Neural crest cell (in vitro differentiated cells): ENCODE measurements at regions not wholly inside any gene's neighbourhood (a gene's known extent, or its start where the extent isn't known, plus 50 kb on each side); places are given as distances from the start of the nearest gene placed in this dataset.

Experiments
- DNase-seq: peaks from one replicate; pipeline ENCODE4 v3.0.0; 2021; ENCODE audit warnings: low read depth, mixed read lengths, low spot score
- H3K27ac Mint-ChIP-seq: one replicate; pipeline ENCODE4 v1.8.0; 2021; ENCODE audit warnings: mild to moderate bottlenecking, mixed read lengths; ENCODE audit not compliant: unreplicated experiment
- H3K27me3 Mint-ChIP-seq: 2 replicates; pipeline ENCODE4 v1.8.0; 2021; ENCODE audit warnings: low read depth, mild to moderate bottlenecking, mixed read lengths
- H3K36me3 Mint-ChIP-seq: 2 replicates; pipeline ENCODE4 v1.8.0; 2021; ENCODE audit warnings: low read depth, mild to moderate bottlenecking, mixed read lengths
- H3K4me1 Mint-ChIP-seq: 2 replicates; pipeline ENCODE4 v1.8.0; 2021; ENCODE audit warnings: mixed read lengths
- H3K4me3 Mint-ChIP-seq: one replicate; pipeline ENCODE4 v1.8.0; 2021; ENCODE audit warnings: mild to moderate bottlenecking, mixed read lengths
- H3K9me3 Mint-ChIP-seq: 2 replicates; pipeline ENCODE4 v1.8.0; 2021; ENCODE audit warnings: mixed read lengths
- TF ChIP-seq, protein P1 (sequence below): fragments of 200-600 bp; sonication (generic); conservative IDR thresholded peaks from 2 replicates; pipeline ENCODE4 v1.5.0; 2021; ENCODE audit warnings: antibody characterized with exemption, mild to moderate bottlenecking

DNA sequence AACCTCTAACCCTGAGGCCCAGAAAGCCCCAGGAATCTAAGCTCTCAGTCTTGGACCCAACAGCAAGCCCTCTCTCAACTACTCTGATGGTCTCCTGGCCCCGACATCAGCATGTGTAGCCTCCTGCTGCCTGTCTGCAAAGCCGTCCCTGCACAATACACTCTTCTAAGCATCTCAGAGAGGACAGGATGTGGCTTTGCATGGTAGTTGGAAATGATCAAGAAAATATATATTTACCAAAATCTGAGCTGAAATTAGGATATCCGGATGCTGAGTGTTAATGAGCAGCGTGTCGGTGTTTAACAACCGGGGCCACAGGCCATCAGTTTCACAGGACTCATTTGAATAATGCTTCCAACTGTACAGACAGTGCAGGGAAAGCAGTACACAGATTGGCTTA is 59.1 kb upstream of the SIM2 start:
- H3K27ac Mint-ChIP-seq, result no peak overlapping the region
- no peak overlapping the region for H3K4me3 Mint-ChIP-seq
- peaks cover 3% of the 10 kb centered on the region for H3K36me3 Mint-ChIP-seq
- no peak for DNase-seq
- TF ChIP-seq, protein P1, sequence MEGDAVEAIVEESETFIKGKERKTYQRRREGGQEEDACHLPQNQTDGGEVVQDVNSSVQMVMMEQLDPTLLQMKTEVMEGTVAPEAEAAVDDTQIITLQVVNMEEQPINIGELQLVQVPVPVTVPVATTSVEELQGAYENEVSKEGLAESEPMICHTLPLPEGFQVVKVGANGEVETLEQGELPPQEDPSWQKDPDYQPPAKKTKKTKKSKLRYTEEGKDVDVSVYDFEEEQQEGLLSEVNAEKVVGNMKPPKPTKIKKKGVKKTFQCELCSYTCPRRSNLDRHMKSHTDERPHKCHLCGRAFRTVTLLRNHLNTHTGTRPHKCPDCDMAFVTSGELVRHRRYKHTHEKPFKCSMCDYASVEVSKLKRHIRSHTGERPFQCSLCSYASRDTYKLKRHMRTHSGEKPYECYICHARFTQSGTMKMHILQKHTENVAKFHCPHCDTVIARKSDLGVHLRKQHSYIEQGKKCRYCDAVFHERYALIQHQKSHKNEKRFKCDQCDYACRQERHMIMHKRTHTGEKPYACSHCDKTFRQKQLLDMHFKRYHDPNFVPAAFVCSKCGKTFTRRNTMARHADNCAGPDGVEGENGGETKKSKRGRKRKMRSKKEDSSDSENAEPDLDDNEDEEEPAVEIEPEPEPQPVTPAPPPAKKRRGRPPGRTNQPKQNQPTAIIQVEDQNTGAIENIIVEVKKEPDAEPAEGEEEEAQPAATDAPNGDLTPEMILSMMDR, result no peak
- no peaks in the 10 kb centered on the region for H3K27me3 Mint-ChIP-seq
- H3K4me1 Mint-ChIP-seq, result no peaks in the 10 kb centered on the region
- H3K9me3 Mint-ChIP-seq, result peaks cover 9% of the 10 kb centered on the region

DNA sequence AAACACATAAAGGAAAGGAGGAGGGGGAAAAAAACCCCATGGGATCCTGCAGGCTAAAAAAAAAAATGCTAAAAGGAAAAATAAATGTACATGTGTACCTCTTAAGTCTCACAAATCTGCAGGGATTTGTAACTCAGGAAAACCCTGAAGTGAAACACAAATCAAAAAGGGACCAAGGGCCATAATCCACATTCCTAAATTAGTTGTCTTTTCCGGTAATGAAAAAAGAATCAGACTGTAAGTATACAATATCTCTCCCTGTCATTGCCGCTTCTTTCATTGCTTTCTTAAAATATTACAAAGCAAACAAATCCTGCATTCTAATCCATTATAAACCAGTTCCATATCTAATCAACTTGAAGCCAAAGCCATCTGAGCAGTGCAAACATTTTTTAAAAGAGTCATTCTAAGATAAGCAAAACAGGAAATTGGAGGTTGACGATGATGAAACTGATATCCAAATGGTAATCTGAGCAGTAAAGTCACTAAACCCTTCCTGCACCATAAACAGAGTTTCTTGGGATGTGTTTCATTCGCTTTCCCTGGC is 58.7 kb upstream of the SIM2 start:
- no peaks in the 10 kb centered on the region for H3K27me3 Mint-ChIP-seq
- no peak overlapping the region for H3K4me3 Mint-ChIP-seq
- peaks cover 3% of the 10 kb centered on the region for H3K36me3 Mint-ChIP-seq
- H3K9me3 Mint-ChIP-seq, result peaks cover 9% of the 10 kb centered on the region
- no peak for DNase-seq
- TF ChIP-seq, protein P1, result no peak
- no peak overlapping the region for H3K27ac Mint-ChIP-seq
- no peaks in the 10 kb centered on the region for H3K4me1 Mint-ChIP-seq

DNA sequence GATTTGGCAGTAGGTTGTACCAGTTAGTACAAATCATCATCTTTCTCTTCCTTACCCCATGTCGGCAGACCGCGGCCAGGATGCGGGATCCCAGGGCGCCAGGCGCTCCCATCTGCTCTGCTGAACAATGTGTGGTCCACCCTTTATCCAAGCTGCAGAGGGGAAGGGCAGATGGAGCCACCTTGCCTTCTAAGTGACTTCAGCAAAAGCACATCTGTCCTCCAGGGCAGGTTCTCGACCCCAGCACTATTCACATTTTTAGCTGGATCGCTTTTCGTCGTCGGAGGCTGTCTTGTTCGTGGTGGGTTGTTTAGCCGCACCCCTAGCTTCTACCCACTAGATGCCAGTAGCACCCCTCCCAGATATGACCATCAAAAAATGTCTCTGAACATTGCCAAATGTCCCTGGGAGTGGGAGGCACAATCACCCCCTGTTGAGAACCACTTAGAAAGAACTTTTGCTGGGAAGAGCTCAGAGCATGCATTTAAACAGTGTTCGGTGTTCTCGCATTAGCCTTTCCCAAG is 58.1 kb upstream of the SIM2 start:
- TF ChIP-seq, protein P1, result no peak
- Mint-ChIP-seq H3K36me3 (peaks cover 3% of the 10 kb centered on the region), H3K4me1 (no peaks in the 10 kb centered on the region), H3K27me3 (no peaks in the 10 kb centered on the region), H3K27ac (no peak overlapping the region), H3K4me3 (no peak overlapping the region), H3K9me3 (peaks cover 9% of the 10 kb centered on the region)
- DNase-seq, result no peak

DNA sequence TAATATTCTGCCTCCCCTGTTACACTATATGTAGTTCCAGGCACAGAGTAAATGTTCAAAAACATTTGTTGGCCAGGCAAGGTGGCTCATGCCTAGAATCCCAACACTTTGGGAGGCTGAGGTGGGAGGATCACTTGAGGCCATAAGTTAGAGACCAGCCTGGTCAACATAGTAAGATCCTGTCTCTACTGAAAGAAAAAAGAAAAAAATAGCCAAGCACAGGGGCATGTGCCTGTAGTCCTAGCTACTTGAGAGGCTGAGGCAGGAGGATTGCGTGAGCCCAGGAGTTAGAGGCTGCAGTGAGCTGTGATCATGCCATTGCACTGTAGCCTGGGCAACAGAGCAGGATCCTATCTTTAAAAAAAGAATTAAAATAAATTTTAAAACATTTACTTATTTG is 57.6 kb upstream of the SIM2 start:
- Mint-ChIP-seq H3K4me3 (no peak overlapping the region), H3K4me1 (no peaks in the 10 kb centered on the region)

DNA sequence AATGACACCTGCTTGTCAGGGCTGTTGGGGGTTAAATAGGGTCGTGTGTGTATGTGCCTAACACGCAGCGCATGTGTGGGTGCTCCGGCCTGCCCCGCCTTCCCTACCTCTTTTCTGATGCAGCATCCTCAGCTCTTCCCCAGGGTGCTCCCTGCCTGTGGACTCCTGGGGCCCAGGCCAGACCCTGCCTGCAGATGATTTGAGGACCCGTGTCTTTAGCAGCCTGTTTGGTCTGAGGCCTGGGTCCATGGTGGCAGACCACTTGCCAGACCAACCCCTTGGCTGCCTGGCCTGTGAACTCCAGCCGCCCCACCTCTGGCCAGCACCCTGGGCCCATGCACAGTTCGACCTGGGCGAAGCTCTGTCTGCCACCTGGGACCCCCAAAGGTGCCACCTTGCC is 57.0 kb upstream of the SIM2 start:
- TF ChIP-seq, protein P1, result no peak
- Mint-ChIP-seq H3K9me3 (peaks cover 4% of the 10 kb centered on the region), H3K4me3 (no peak overlapping the region), H3K27me3 (no peaks in the 10 kb centered on the region), H3K36me3 (no peaks in the 10 kb centered on the region), H3K4me1 (peaks cover 4% of the 10 kb centered on the region), H3K27ac (no peak overlapping the region)
- no peak for DNase-seq

More for the DNA sequence above, 57.6 kb upstream of the SIM2 start:
- Mint-ChIP-seq H3K9me3 (peaks cover 8% of the 10 kb centered on the region), H3K27me3 (no peaks in the 10 kb centered on the region), H3K27ac (no peak overlapping the region), H3K36me3 (peaks cover 1% of the 10 kb centered on the region)
- TF ChIP-seq, protein P1, result no peak
- DNase-seq, result no peak
